HUES6 (cell line): ENCODE measurements at regions not wholly inside any gene's neighbourhood (a gene's known extent, or its start where the extent isn't known, plus 50 kb on each side); places are given as distances from the start of the nearest gene placed in this dataset.

Experiments used
- H3K27ac ChIP-seq: 2 replicates; pipeline ENCODE4 v1.7.0; 2013; ENCODE audit warnings: low read depth, mild to moderate bottlenecking, low read length, inconsistent platforms
- H3K27me3 ChIP-seq: 2 replicates; pipeline ENCODE4 v1.6.1; 2013; ENCODE audit warnings: low read length; ENCODE audit not compliant: control insufficient read depth, insufficient read depth
- H3K36me3 ChIP-seq: 2 replicates; pipeline ENCODE4 v1.6.1; 2013; ENCODE audit warnings: low read length; ENCODE audit not compliant: control insufficient read depth, insufficient read depth
- H3K4me1 ChIP-seq: 2 replicates; pipeline ENCODE4 v1.6.1; 2013; ENCODE audit warnings: low read length; ENCODE audit not compliant: control insufficient read depth, insufficient read depth
- H3K4me3 ChIP-seq: 2 replicates; pipeline ENCODE4 v1.5.1; 2013; ENCODE audit warnings: low read depth, low read length
- H3K9ac ChIP-seq: one replicate; pipeline ENCODE4 v1.6.1; 2013; ENCODE audit warnings: mild to moderate bottlenecking, low read length
- H3K9me3 ChIP-seq: 2 replicates; pipeline ENCODE4 v1.6.1; 2013; ENCODE audit warnings: low read depth, low read length; ENCODE audit not compliant: control insufficient read depth, insufficient read depth

DNA sequence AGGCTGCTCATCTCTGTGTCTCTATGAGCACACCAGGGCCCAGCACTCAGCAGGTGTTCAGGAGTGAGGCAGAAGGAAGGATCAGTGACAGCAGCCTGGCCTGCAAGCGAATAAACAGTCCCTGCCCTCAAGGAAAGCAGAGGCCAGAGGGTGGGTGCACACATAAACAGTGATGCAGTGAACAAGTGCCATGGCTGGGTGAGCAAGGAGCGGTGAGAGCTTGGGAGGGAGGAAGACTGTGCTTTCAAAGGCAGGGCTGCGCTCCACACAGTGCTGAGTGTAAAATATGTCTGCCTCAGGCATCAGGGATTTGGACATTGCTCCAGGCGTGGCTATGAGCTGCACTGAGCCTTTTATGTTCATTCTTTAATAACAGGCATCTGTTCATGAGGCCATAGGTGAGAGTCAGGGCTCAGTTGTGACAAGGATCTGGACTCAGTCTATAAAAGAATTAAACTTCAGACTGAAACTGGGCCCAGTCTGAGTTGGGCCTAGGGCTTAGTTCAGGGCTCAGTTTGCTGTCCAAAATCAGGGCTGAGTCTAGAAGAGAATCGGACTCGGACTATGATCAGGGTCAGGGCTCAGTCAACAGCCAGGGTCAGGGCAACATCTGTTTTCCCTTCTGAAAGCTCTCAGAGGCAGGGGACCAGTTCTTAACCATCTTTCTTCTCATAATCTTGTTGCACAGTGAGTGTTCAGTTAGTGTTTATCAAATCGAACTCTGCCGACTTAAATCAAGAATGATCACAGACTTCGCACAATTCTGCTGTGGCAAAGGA is 213.7 kb downstream of the FOXD2 start:
- no peak overlapping the region for H3K4me3 ChIP-seq
- H3K27ac ChIP-seq: no peak overlapping the region
- no peaks in the 10 kb centered on the region for H3K9me3 ChIP-seq
- peaks cover 9% of the 10 kb centered on the region; the same call in 1 of the 2 replicates for H3K27me3 ChIP-seq
- peaks cover 6% of the 10 kb centered on the region; the same call in 1 of the 2 replicates for H3K4me1 ChIP-seq
- no peaks in the 10 kb centered on the region for H3K36me3 ChIP-seq
- no peak overlapping the region for H3K9ac ChIP-seq

DNA sequence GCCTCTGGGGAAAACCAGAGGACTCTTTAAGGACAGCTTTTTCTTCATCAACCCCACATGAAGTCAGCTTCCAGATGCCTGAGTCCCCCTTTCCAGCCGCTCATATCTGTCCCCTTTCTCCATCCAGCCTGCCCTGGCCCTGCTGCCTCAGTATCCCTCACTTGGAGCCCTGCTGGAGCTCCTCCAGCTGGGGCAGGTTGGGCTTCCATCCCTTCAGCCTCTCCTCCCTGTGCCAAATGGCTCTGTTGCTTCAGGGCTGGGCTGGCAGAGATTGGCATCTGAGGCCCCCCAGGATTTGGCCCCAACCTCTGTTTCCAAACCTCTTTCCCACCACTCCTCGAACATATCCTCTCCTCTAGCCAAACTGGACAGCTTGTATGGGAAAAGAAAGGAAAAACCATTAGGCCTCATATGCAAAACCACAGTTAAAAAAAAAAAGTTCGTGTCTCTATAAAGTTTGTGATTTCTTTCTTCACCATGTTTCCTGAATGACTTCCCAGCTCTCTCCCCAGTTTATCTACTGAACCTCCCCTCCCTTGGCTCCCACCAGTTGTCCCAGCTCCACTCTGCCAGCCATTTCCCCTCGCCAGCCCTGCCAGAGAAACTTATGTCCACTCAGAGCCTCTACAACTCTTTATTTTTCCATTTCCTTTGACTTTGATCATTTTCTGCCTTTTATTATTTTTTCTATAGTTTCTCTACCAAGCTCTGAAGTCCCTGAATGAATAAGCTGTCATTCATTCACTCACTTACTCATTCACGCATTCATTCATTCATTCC is 217.9 kb downstream of the FOXD2 start:
- Histone ChIP-seq H3K36me3 (no peaks in the 10 kb centered on the region), H3K4me3 (no peak overlapping the region), H3K9me3 (no peaks in the 10 kb centered on the region), H3K9ac (no peak overlapping the region), H3K27me3 (peaks cover 14% of the 10 kb centered on the region; the same call in 1 of the 2 replicates), H3K4me1 (no peaks in the 10 kb centered on the region), H3K27ac (no peak overlapping the region)

DNA sequence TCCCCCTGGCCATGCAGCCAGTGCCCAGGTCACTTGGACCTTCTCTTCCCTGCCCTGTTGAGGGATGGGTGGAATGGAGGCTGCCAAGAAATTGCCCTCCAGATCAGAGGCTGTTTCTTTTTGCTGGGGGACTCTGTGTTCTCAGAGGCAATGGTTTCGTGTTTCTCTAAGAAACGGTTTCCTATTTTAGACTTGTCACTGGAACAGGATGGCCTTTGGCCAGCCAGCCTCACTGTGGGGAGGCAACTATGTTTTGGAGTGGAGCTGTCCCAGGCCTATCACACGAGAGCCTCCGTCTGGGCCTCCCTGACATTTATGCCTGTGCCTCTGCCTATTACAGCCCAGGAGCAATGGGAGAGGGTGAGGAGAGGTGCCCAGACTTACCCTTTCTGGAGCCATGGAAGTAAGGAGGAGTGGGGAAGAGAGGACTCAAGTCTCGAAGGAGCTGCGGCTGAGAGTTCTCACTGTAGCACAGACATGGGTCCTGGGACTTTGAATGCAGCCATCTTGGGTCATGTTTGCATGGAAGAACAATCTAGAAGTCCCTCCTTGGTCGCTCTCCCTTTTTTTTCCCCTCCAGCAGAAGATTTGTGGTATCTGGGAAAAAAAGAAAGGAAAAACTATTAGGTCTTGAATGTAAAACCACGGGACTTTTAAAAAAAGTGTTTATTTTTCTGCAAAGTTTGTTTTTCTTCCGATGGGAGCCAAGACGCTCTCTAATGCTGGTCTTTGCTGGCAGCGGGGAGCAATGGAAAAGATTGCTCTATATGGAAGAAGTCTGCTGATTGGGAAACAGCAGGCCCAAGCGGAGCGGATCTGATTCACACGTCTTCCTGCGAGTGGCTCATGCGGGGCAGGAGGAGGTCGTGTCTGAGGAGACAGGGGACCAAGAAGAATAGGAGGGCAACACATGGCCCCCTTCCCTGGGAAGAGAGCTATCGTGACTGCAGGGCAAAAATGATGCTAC is 219.2 kb downstream of the FOXD2 start:
- H3K36me3 ChIP-seq: no peaks in the 10 kb centered on the region
- no peak overlapping the region for H3K9ac ChIP-seq
- no peak overlapping the region for H3K4me3 ChIP-seq
- H3K27ac ChIP-seq: no peak overlapping the region
- no peaks in the 10 kb centered on the region for H3K9me3 ChIP-seq
- peaks cover 14% of the 10 kb centered on the region; the same call in 1 of the 2 replicates for H3K27me3 ChIP-seq
- no peaks in the 10 kb centered on the region for H3K4me1 ChIP-seq

DNA sequence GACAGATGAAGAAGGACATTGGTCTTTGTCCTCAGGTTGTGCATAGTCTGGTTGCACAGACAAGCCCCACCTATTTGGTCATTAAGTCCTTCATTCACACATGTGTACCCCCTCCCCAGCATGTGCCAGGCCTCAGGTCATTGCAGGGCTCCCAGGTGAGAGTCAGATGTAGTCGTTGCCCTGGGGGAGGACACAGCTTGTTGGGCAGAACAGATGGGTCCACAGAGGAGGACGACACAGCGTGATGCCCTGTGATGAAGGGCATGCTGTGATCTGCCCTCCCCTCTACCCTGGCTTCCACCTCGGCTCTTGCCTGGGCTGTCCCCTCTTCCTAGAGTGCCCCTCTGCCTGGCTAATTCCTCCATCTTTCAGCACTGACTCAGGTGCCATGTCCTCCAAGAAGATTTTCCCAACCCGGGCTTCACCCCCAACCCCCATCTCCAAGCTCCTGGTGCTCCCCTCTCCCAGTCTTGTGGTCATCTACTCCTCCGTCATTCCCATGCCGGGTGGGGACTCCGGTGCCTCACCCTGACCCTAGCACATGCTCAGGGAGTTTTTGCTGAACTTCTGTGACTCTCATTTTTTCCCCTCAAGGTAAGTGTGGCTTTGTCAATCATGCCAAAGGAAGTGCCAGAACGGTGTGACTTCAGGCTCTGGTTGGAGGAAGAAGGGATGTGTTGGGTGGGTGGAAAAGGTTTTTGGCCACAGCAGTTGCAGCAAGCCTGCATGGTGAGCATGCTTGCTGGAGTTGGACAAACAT is 220.5 kb downstream of the FOXD2 start:
- Histone ChIP-seq H3K27me3 (peaks cover 18% of the 10 kb centered on the region; the same call in 1 of the 2 replicates), H3K4me3 (no peak overlapping the region), H3K27ac (no peak overlapping the region), H3K9me3 (no peaks in the 10 kb centered on the region), H3K36me3 (no peaks in the 10 kb centered on the region), H3K4me1 (no peaks in the 10 kb centered on the region), H3K9ac (no peak overlapping the region)

DNA sequence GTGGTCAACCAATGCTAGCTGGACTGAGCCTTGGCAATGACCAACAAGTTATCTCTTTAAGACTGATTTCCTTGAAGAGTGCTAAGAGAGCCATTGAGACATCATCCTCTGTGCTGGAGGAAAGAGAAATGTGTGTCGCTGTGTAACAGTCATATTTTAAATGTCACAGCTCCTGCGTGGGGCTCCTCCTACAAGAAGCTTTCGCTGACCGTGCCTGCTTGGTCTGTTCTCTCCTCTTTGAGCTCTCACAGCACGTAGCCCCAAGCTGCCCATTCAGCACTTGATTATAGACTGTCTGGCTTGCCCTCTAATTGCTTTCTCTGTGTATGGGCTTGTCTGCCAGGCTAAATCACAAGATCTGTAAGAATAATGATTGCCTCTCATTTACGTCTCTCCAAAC is 221.3 kb downstream of the FOXD2 start:
- H3K27me3 ChIP-seq: peaks cover 18% of the 10 kb centered on the region; the same call in 1 of the 2 replicates
- no peaks in the 10 kb centered on the region for H3K4me1 ChIP-seq
- no peaks in the 10 kb centered on the region for H3K36me3 ChIP-seq
- no peak overlapping the region for H3K9ac ChIP-seq
- H3K27ac ChIP-seq: no peak overlapping the region
- H3K9me3 ChIP-seq: no peaks in the 10 kb centered on the region
- no peak overlapping the region for H3K4me3 ChIP-seq

DNA sequence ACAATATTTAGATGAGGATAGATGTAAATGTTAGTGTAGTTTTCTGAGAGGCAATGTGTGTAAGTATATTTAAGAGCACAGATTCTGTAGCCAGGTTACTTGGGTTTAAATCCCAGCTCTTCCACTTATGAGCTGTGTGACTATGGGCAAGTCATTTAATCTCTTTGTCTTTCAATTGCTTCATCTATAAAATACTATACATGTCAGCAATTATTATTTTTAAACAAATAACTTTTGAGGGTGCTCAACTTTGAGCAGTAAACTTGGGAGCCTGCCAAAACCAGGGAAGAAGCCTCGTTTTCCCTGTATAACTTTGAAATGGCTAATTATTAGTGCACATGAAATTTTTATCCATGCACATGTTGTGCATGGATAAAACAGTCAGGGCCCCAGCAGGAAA is 222.8 kb downstream of the FOXD2 start:
- Histone ChIP-seq H3K36me3 (no peaks in the 10 kb centered on the region), H3K4me1 (no peaks in the 10 kb centered on the region), H3K27ac (no peak overlapping the region), H3K9ac (no peak overlapping the region), H3K27me3 (peaks cover 20% of the 10 kb centered on the region; the same call in 1 of the 2 replicates), H3K9me3 (no peaks in the 10 kb centered on the region), H3K4me3 (no peak overlapping the region)

DNA sequence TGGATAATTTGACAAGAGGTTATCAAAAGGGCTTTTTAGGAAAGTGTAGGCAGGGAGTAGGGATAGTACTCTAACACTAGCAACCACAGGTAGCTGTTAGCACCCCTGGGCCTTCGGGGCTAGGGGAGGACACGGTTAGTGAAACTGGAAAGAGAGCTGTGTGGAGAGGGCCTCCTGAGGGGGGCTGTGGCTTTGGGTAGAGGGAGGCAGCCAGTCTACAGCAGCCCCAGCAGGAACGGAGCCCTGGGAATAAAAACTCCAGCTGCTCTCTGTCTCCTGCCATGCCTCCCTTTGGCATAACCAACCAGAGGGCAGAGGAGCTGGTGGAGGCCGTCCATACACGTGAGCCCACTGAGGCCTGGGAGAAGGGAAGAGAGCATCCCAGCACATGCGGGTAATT is 223.2 kb downstream of the FOXD2 start:
- Histone ChIP-seq H3K4me1 (no peaks in the 10 kb centered on the region), H3K27me3 (peaks cover 23% of the 10 kb centered on the region; the same call in 1 of the 2 replicates), H3K9ac (no peak overlapping the region), H3K4me3 (no peak overlapping the region), H3K27ac (no peak overlapping the region), H3K36me3 (no peaks in the 10 kb centered on the region), H3K9me3 (no peaks in the 10 kb centered on the region)

DNA sequence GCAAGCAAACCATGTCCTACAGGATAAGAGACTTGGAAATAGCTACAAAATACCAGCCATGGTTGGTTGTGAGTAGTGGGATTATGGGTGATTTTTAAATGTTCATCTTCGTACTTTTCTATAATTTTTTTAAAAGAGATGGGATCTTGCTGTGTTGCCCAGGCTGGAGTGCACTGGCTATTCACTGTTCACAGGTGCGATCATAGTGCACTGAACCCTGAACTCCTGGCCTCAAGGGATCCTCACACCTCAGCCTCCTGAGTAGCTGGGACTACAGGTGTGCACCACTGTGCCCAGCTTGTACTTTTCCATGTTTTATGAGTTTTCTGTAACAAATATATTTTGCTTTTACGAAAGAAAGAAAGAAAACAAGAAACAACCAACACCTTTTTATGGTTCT is 224.2 kb downstream of the FOXD2 start:
- Histone ChIP-seq H3K27ac (no peak overlapping the region), H3K9ac (no peak overlapping the region), H3K9me3 (no peaks in the 10 kb centered on the region), H3K36me3 (no peaks in the 10 kb centered on the region), H3K4me1 (no peaks in the 10 kb centered on the region), H3K27me3 (peaks cover 23% of the 10 kb centered on the region; the same call in 1 of the 2 replicates), H3K4me3 (no peak overlapping the region)

DNA sequence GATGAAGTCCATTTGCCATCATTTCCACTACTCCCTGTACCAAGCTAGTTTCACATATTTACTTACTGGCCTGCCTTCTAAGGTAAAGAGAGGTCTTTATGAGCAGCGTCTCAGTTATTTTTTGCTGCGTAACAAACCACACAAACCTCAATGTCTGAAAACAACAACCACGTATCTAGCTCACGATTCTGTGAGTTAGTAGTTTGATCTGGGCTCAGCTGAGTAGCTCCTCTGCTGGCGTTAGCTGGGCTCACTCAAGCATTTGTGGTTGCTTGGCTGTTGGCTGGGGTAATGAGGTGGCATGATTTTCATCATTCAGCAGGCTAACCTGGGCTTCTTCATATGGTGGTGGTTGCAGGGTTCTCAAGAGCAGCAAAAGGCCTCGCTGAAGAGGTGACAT is 225.4 kb downstream of the FOXD2 start:
- Histone ChIP-seq H3K4me1 (no peaks in the 10 kb centered on the region), H3K27me3 (peaks cover 14% of the 10 kb centered on the region; the same call in 1 of the 2 replicates), H3K27ac (no peak overlapping the region), H3K36me3 (no peaks in the 10 kb centered on the region), H3K9me3 (no peaks in the 10 kb centered on the region), H3K4me3 (no peak overlapping the region), H3K9ac (no peak overlapping the region)

DNA sequence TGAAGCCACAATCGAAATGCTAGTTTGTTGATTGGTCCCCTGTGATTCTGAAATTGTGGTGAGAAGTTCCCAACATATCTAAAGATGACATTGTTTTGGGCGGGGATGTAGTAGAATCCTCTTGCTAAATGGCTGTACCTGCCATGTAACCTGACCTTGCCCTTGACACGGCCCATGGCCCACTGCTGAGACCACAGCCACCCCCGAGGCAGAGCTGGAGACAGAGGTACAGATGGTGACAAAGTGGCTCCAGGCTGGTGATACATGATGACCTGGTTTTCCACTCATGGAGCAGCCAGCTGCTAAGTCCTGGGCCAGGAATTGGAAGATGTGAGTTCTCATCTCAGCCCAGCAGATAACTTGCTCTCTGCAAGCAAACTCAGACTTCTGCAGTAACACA is 226.5 kb downstream of the FOXD2 start:
- Histone ChIP-seq H3K4me1 (no peaks in the 10 kb centered on the region), H3K27me3 (0 out of 2 replicates have a peak, but pooled peaks cover 10% of the 10 kb centered on the region), H3K9me3 (no peaks in the 10 kb centered on the region), H3K4me3 (no peak overlapping the region), H3K36me3 (no peaks in the 10 kb centered on the region), H3K9ac (no peak overlapping the region), H3K27ac (no peak overlapping the region)
